Heart left ventricle (tissue), 16 donors: ENCODE measurements at regions not wholly inside any gene's neighbourhood (a gene's known extent, or its start where the extent isn't known, plus 50 kb on each side); places are given as distances from the start of the nearest gene placed in this dataset.
"Not testable (repeated sequence)": the region's sequence is repeated elsewhere in the genome, so short reads cannot be mapped to it uniquely, and the experiment has no call there.

Experiments used
- ATAC-seq, 4 donors: fragments of 200-7000 bp; cut with Tn5 transposase; one replicate each; pipeline ENCODE4 v1.9.1; 2020 to 2022; ENCODE audit warnings: moderate library complexity in 4 of 4, mild to moderate bottlenecking in 3 of 4, moderate number of reproducible peaks in 1 of 4
- DNase-seq, 5 donors: peaks; one replicate each; pipeline ENCODE4 v3.0.0-alpha.2; 2020
- H3K27ac ChIP-seq, 12 donors: fragments of 200-600 bp; sonication (generic) in 4 of 12; one replicate each; pipeline versions ENCODE4 v1.5.0 to v1.8.0; 2016 to 2022; ENCODE audit warnings: mild to moderate bottlenecking in 2 of 12
- H3K27me3 ChIP-seq, 9 donors: fragments of 200-600 bp; sonication (generic) in 2 of 9; one replicate each; pipeline versions ENCODE4 v1.5.1 to v1.8.0; 2016 to 2022; ENCODE audit warnings: mild to moderate bottlenecking in 3 of 9
- H3K36me3 ChIP-seq, 9 donors: fragments of 200-600 bp; sonication (generic) in 2 of 9; one replicate each; pipeline versions ENCODE4 v1.5.0 to v1.8.0; 2018 to 2022; ENCODE audit warnings: mild to moderate bottlenecking in 2 of 9
- H3K4me1 ChIP-seq, 12 donors: fragments of 200-600 bp; sonication (generic) in 4 of 12; one replicate each; pipeline versions ENCODE4 v1.5.0 to v1.8.0; 2016 to 2022; ENCODE audit warnings: mild to moderate bottlenecking in 3 of 12
- H3K4me3 ChIP-seq, 12 donors: fragments of 200-600 bp; sonication (generic) in 4 of 12; one replicate each; pipeline versions ENCODE4 v1.5.0 to v1.8.0; 2017 to 2022; ENCODE audit warnings: mild to moderate bottlenecking in 9 of 12, moderate library complexity in 4 of 12
- H3K9me3 ChIP-seq, 12 donors: fragments of 200-600 bp; sonication (generic) in 4 of 12; one replicate each; pipeline versions ENCODE4 v1.5.0 to v1.8.0; 2016 to 2022; ENCODE audit warnings: mild to moderate bottlenecking in 1 of 12
- POLR2A ChIP-seq, 2 donors: fragments of 450-650 bp; IDR thresholded peaks; one replicate each; pipeline ENCODE4 v1.6.1; 2017; ENCODE audit warnings: antibody characterized with exemption in 2 of 2, mild to moderate bottlenecking in 2 of 2, moderate library complexity in 2 of 2
- WGBS, 4 donors: extraction: QIAGEN DNeasy Blood & Tissue Kit in 2 of 4; methylation state at CpG; one replicate each; pipeline versions ENCODE4 v1.1.5 to v1.1.7; 2013 to 2018; 5-methylcytosine and 5-hydroxymethylcytosine counted together
- intact Hi-C, 10 donors: fragments of 100-400 bp; cut with DNase I; formaldehyde crosslinking; loops; one replicate each; pipeline versions ENCODE4 v1.11.1 to v1.14.2; 2022
- TF ChIP-seq, protein P1 (sequence below), 12 donors: fragments of 200-600 bp; sonication (generic) in 4 of 12; IDR thresholded peaks; one replicate each; pipeline versions ENCODE4 v1.5.0 to v1.8.0; 2018 to 2022; ENCODE audit warnings: antibody characterized with exemption in 12 of 12, mild to moderate bottlenecking in 5 of 12
- donor health status: ischemic (EF 13 %, LVEDD 7.1; RV severe dilation, severe dysfunction).
- donor health status: healthy with polysubstance abuse.
- donor health status: DM: no; HTN: yes; CAD: no.
- donor health status: DM: no; HTN: no; CAD: no.
- donor health status: ischemic (EF 25% LVEDD 6.9; RV normal size, moderate dysfunction).
- donor health status: ischemic (EF 25% LVEDD 5.7; RV mildly dilated, moderate dysfunction).
- donor health status: healthy.
- donor health status: DM: yes; HTN: yes; CAD: no.
- donor health status: ischemic (EF 35%, LVEDD 5.7; RV mildly dilated, moderate dysfunction).
- donor health status: nonischemic (EF 11% LVEDD 7.7; RV severe dilation, severe dysfunction).
- donor health status: DM: yes; HTN: yes; CAD: no.
- donor health status: PGD.
- donor health status: ischemic (EF 29% LVEDD 5.4; RV normal size, mild dysfunction).
- donor health status: nonischemic (EF 23%, LVEDD 6.1; RV moderate dilation, normal function).

DNA sequence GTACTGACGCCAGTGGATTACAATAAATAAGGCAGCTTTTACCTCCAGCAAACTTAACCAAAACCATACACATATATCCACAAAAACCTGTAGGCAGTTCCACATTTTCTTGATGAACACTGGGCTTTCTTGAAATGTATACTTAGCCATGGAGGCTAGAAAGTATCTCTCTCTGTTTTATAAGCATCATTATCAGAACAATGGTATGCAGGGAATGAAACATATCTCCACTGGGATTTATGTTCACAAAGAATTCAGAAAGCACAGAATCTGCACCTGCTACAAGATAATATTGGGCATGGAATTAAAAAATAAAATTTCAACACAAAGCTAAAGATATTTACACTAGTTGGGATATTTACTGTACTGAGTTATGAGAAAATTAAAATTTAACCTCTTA is 126.1 kb upstream of the RASA1 start:
- no peak for DNase-seq
- intact Hi-C loops, result no loop called here
- 83 to 93% (median 88%) methylated on average over 1 of the region's 1 CpG for WGBS, 4 donors

DNA sequence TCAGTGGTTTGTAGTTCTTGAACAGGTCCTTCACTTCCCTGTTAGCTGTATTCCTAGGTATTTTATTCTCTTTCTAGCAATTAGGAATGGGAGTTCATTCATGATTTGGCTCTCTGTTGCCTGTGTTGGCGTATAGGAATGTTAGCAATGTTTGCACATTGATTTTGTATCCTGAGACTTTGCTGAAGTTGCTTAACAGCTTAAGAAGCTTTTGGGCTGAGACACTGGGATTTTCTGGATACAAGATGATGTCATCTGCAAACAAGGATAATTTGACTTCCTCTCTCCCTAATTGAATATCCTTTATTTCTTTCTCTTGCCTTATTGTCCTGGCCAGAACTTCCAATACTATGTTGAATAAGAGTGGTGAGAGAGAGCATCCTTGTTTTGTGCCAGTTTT is 121.8 kb upstream of the RASA1 start:
- H3K36me3 ChIP-seq, intact Hi-C loops, H3K27me3 ChIP-seq, ATAC-seq, DNase-seq, H3K27ac ChIP-seq, H3K4me1 ChIP-seq, H3K9me3 ChIP-seq, H3K4me3 ChIP-seq: not testable (repeated sequence)
- WGBS, 4 donors, result 47 to 64% (median 54%) methylated on average over 1 of the region's 1 CpG

More for the DNA sequence above, 126.1 kb upstream of the RASA1 start:
- Histone ChIP-seq H3K9me3 (no peaks in the 10 kb centered on the region), H3K27ac (no peak overlapping the region), H3K36me3 (no peaks in the 10 kb centered on the region), H3K4me3 (no peak overlapping the region), H3K4me1 (peaks cover 0 to 28% (median 19%) of the 10 kb centered on the region in 12 donors), H3K27me3 (no peaks in the 10 kb centered on the region)
- ATAC-seq, result no peak
- TF ChIP-seq, protein P1, sequence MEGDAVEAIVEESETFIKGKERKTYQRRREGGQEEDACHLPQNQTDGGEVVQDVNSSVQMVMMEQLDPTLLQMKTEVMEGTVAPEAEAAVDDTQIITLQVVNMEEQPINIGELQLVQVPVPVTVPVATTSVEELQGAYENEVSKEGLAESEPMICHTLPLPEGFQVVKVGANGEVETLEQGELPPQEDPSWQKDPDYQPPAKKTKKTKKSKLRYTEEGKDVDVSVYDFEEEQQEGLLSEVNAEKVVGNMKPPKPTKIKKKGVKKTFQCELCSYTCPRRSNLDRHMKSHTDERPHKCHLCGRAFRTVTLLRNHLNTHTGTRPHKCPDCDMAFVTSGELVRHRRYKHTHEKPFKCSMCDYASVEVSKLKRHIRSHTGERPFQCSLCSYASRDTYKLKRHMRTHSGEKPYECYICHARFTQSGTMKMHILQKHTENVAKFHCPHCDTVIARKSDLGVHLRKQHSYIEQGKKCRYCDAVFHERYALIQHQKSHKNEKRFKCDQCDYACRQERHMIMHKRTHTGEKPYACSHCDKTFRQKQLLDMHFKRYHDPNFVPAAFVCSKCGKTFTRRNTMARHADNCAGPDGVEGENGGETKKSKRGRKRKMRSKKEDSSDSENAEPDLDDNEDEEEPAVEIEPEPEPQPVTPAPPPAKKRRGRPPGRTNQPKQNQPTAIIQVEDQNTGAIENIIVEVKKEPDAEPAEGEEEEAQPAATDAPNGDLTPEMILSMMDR (IDR thresholded peaks at IDR 0.05), result no peak
- TF ChIP-seq POLR2A (IDR thresholded peaks at IDR 0.05), result no peak

DNA sequence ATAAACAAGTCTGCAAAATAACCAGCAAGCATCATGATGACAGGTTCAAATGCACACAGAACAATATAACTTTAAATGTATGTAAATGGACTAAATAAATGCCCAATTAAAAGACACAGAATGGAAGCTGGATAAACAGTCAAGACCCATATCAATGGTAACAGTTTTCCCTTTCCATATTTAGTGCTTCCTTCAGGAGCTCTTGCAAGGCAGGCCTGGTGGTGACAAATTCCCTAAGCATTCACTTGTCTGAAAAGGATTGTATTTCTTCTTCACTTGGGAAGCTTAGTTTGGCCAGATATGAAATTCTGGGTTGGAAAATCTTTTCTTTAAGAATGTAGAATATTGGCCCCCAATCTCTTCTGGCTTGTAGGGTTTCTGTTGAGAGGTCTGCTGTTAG is 120.2 kb upstream of the RASA1 start:
- no peak for DNase-seq
- no peaks in the 10 kb centered on the region for H3K9me3 ChIP-seq
- ATAC-seq, result no peak
- H3K27ac ChIP-seq, result no peak overlapping the region
- intact Hi-C loops, result no loop called here
- H3K4me3 ChIP-seq, result no peak overlapping the region
- no peaks in the 10 kb centered on the region for H3K36me3 ChIP-seq
- H3K27me3 ChIP-seq, result no peaks in the 10 kb centered on the region
- H3K4me1 ChIP-seq, result peaks cover 0 to 10% (median 0%) of the 10 kb centered on the region in 12 donors
- no peak for TF ChIP-seq POLR2A (IDR thresholded peaks at IDR 0.05)
- TF ChIP-seq, protein P1 (IDR thresholded peaks at IDR 0.05), result no peak

DNA sequence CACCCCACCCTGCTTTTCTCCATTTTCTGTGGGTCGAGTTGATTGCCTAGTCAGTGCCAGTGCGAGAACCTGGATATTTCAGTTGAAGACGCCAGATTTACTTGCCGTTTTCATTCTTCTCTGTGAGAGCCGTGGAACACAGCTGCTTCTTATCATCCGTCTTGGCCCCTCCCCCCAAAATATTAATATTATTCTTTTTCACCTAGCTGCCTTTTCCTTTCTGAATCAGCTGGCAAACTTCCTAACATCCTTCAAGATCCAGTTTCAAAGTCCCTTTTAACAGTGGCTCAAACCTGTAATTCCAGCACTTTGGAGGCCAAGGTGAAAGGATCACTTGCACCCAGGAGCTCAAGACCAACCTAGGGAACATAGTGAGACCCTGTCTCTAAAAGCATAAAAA is 117.1 kb upstream of the RASA1 start:
- ATAC-seq, result no peak
- WGBS, 4 donors, result 58 to 79% (median 74%) methylated on average over 6 of the region's 6 CpGs
- TF ChIP-seq, protein P1 (IDR thresholded peaks at IDR 0.05), result no peak
- no peak for TF ChIP-seq POLR2A (IDR thresholded peaks at IDR 0.05)
- Histone ChIP-seq H3K27me3 (no peaks in the 10 kb centered on the region), H3K27ac (no peak overlapping the region), H3K36me3 (no peaks in the 10 kb centered on the region), H3K4me1 (peaks cover 0 to 10% (median 0%) of the 10 kb centered on the region in 12 donors), H3K9me3 (no peaks in the 10 kb centered on the region), H3K4me3 (no peak overlapping the region)
- no peak for DNase-seq
- intact Hi-C loops, result no loop called here

DNA sequence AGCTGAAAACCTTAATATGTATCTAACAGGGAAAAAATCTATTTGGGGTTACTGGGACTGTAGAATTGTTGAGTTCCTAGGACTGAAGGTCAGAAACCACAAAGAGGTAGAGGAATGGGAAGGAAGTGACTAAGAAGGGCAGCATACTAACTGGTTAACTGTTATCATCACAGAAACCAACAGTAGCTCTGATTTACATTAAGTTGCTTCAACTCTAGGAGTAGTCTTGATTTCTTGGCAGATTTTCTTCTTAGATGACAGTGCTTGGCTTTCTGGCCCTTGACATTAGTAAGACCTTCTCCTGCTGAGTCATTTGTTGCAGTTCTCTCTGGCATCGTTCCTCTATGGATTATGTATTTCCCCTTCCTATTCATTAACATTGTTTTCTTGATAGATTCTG is 116.1 kb upstream of the RASA1 start:
- WGBS, 4 donors, result 19 to 42% (median 37%) methylated on average over 1 of the region's 1 CpG
- intact Hi-C loops, result no loop called here
- DNase-seq, result no peak
- TF ChIP-seq, protein P1 (IDR thresholded peaks at IDR 0.05), result no peak
- no peak for TF ChIP-seq POLR2A (IDR thresholded peaks at IDR 0.05)
- ATAC-seq, result no peak
- H3K9me3 ChIP-seq, result no peaks in the 10 kb centered on the region
- H3K27me3 ChIP-seq, result no peaks in the 10 kb centered on the region
- no peaks in the 10 kb centered on the region for H3K36me3 ChIP-seq
- H3K4me3 ChIP-seq, result no peak overlapping the region
- no peak overlapping the region for H3K27ac ChIP-seq
- peaks cover 0 to 10% (median 0%) of the 10 kb centered on the region in 12 donors for H3K4me1 ChIP-seq
